GM12891 (cell line): ENCODE measurements at regions not wholly inside any gene's neighbourhood (a gene's known extent, or its start where the extent isn't known, plus 50 kb on each side); places are given as distances from the start of the nearest gene placed in this dataset.
"Not testable (repeated sequence)": the region's sequence is repeated elsewhere in the genome, so short reads cannot be mapped to it uniquely, and the experiment has no call there.

Experiments used
- DNase-seq: peaks from one replicate; pipeline ENCODE4 v3.0.0; 2011; ENCODE audit warnings: low spot score; ENCODE audit not compliant: insufficient read length
- FAIRE-seq: peaks from 2 replicates; lab custom pipeline; 2011; peaks lifted over from hg19 to GRCh38; lab: Jason Lieb, UNC

- not testable (repeated sequence) for FAIRE-seq, DNase-seq
Measured at GRCh38 chr4:49560131-49560816, 574.2 kb downstream of the CWH43 start.

- not testable (repeated sequence) for FAIRE-seq
Measured at GRCh38 chr4:49560883-49561282, 574.8 kb downstream of the CWH43 start.

GRCh38 chr4:49570248-49570647 lies 584.2 kb downstream of the CWH43 start:
- not testable (repeated sequence) for FAIRE-seq, DNase-seq

More at GRCh38 chr4:49560883-49561282, 574.8 kb downstream of the CWH43 start:
- not testable (repeated sequence) for DNase-seq

GRCh38 chr4:49573666-49574215 lies 587.7 kb downstream of the CWH43 start:
- not testable (repeated sequence) for FAIRE-seq, DNase-seq

GRCh38 chr4:49575250-49575649 lies 589.2 kb downstream of the CWH43 start:
- DNase-seq, FAIRE-seq: not testable (repeated sequence)

GRCh38 chr4:49578371-49578770 lies 592.3 kb downstream of the CWH43 start:
- not testable (repeated sequence) for FAIRE-seq, DNase-seq

GRCh38 chr4:49578899-49579298 lies 592.8 kb downstream of the CWH43 start:
- FAIRE-seq, DNase-seq: not testable (repeated sequence)

- DNase-seq, FAIRE-seq: not testable (repeated sequence)
Measured at GRCh38 chr4:49580166-49580565, 594.1 kb downstream of the CWH43 start.

GRCh38 chr4:49588401-49588800 lies 602.3 kb downstream of the CWH43 start:
- DNase-seq, FAIRE-seq: not testable (repeated sequence)

GRCh38 chr4:49618436-49618835 lies 632.4 kb downstream of the CWH43 start:
- FAIRE-seq, DNase-seq: not testable (repeated sequence)

- FAIRE-seq, DNase-seq: not testable (repeated sequence)
Measured at GRCh38 chr4:49626478-49626877, 640.4 kb downstream of the CWH43 start.
